Astrocyte (in vitro differentiated cells and primary cell): ENCODE measurements at regions not wholly inside any gene's neighbourhood (a gene's known extent, or its start where the extent isn't known, plus 50 kb on each side); places are given as distances from the start of the nearest gene placed in this dataset.

Source experiments
- DNase-seq: peaks from one replicate; pipeline ENCODE4 v3.0.0-alpha.2; 2010; ENCODE audit warnings: low read depth
- FAIRE-seq: peaks from 2 replicates; lab custom pipeline; 2011; peaks lifted over from hg19 to GRCh38; lab: Jason Lieb, UNC
- H2AFZ ChIP-seq: 2 replicates; pipeline ENCODE4 v1.6.0; 2012; ENCODE audit warnings: low read depth, low read length, inconsistent platforms
- H3K27ac ChIP-seq: 2 replicates; pipeline ENCODE4 v1.5.1; 2011; ENCODE audit warnings: low read depth, low read length, inconsistent platforms
- H3K27me3 ChIP-seq: 2 replicates; pipeline ENCODE4 v1.6.0; 2011; ENCODE audit warnings: low read length, inconsistent platforms; ENCODE audit not compliant: insufficient read depth
- H3K36me3 ChIP-seq: 2 replicates; pipeline ENCODE4 v1.5.1; 2011; ENCODE audit warnings: low read length, inconsistent platforms; ENCODE audit not compliant: insufficient read depth
- H3K4me1 ChIP-seq: 2 replicates; pipeline ENCODE4 v1.5.1; 2011; ENCODE audit warnings: low read length, inconsistent platforms; ENCODE audit not compliant: insufficient read depth
- H3K4me2 ChIP-seq: 2 replicates; pipeline ENCODE4 v1.6.0; 2012; ENCODE audit warnings: low read length, inconsistent platforms
- H3K4me3 ChIP-seq: 2 replicates; pipeline ENCODE4 v1.5.1; 2011; ENCODE audit warnings: low read depth, mild to moderate bottlenecking, low read length, inconsistent platforms; ENCODE audit not compliant: insufficient read depth
- H3K79me2 ChIP-seq: 2 replicates; pipeline ENCODE4 v1.6.0; 2012; ENCODE audit warnings: mild to moderate bottlenecking, low read length, inconsistent platforms; ENCODE audit not compliant: insufficient read depth
- H3K9ac ChIP-seq: 2 replicates; pipeline ENCODE4 v1.6.0; 2012; ENCODE audit warnings: mild to moderate bottlenecking, low read length, inconsistent platforms
- H3K9me3 ChIP-seq: 2 replicates; pipeline ENCODE4 v1.5.1; 2012; ENCODE audit warnings: low read depth, mild to moderate bottlenecking, low read length, inconsistent platforms; ENCODE audit not compliant: insufficient read depth
- H4K20me1 ChIP-seq: 2 replicates; pipeline ENCODE4 v1.6.0; 2012; ENCODE audit warnings: low read length, inconsistent platforms; ENCODE audit not compliant: insufficient read depth
- H3K27ac Mint-ChIP-seq: one replicate; pipeline ENCODE4 v1.8.0; 2021; ENCODE audit warnings: mild to moderate bottlenecking, mixed read lengths; ENCODE audit not compliant: unreplicated experiment
- H3K27me3 Mint-ChIP-seq: one replicate; pipeline ENCODE4 v1.8.0; 2021; ENCODE audit warnings: low read depth, mixed read lengths; ENCODE audit not compliant: unreplicated experiment
- H3K36me3 Mint-ChIP-seq: one replicate; pipeline ENCODE4 v1.8.0; 2021; ENCODE audit warnings: low read depth, mixed read lengths; ENCODE audit not compliant: unreplicated experiment
- H3K4me1 Mint-ChIP-seq: one replicate; pipeline ENCODE4 v1.8.0; 2021; ENCODE audit warnings: low read depth, mixed read lengths; ENCODE audit not compliant: unreplicated experiment
- H3K4me3 Mint-ChIP-seq: one replicate; pipeline ENCODE4 v1.8.0; 2021; ENCODE audit warnings: mild to moderate bottlenecking, moderate library complexity, mixed read lengths; ENCODE audit not compliant: unreplicated experiment
- H3K9me3 Mint-ChIP-seq: one replicate; pipeline ENCODE4 v1.8.0; 2021; ENCODE audit warnings: mild to moderate bottlenecking, mixed read lengths; ENCODE audit not compliant: unreplicated experiment
- EZH2 ChIP-seq: IDR thresholded peaks from 2 replicates; pipeline ENCODE4 v1.6.1; 2012; ENCODE audit warnings: mild to moderate bottlenecking, low read length, inconsistent platforms; ENCODE audit not compliant: insufficient read depth
- TF ChIP-seq, protein P1 (sequence below): IDR thresholded peaks from 2 replicates; pipeline ENCODE4 v1.5.1; 2011; ENCODE audit warnings: low read depth, mild to moderate bottlenecking, inconsistent platforms, low read length, moderate library complexity; ENCODE audit not compliant: insufficient read depth

DNA sequence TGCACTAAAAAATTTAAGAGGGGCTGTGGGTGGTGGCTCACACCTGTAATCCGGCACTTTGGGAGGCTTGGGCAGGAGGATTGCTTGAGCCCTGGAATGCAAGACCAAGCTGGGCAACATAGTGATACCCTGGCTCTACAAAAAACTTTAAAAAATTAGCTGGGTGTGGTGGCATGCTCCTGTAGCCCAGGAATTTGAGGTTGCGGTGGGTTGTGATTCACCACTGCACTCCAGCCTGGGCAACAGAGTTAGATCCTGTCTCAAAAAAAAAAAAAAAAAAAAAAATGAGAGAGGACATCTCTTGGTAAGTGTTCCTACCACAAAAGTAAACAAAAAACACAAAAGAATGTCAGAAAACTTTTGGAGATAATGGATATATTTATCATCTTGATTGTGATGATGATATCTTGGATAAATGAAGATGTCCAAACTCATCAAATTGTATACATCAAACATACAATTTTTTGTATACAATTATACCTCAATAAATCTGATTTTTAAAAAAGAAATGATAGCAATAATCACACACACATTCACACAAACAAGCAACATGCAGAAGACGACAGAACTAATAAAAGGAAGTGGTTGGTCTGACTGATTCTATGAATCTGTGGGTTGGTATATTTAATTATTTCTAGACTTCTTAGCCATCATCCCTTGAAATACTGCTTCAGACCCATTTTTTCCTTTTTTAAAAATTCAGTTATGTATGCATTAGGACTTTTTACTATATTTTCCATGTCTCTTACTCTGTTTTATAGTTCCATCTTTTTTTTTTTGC lies 465.9 kb downstream of the PLA2G4A start:
- no peak overlapping the region for H3K4me2 ChIP-seq
- H3K79me2 ChIP-seq = no peaks in the 10 kb centered on the region
- H3K27ac Mint-ChIP-seq = no peak overlapping the region
- H4K20me1 ChIP-seq = no peaks in the 10 kb centered on the region
- no peaks in the 10 kb centered on the region for H3K4me1 ChIP-seq
- H2AFZ ChIP-seq = no peak overlapping the region
- TF ChIP-seq, protein P1, sequence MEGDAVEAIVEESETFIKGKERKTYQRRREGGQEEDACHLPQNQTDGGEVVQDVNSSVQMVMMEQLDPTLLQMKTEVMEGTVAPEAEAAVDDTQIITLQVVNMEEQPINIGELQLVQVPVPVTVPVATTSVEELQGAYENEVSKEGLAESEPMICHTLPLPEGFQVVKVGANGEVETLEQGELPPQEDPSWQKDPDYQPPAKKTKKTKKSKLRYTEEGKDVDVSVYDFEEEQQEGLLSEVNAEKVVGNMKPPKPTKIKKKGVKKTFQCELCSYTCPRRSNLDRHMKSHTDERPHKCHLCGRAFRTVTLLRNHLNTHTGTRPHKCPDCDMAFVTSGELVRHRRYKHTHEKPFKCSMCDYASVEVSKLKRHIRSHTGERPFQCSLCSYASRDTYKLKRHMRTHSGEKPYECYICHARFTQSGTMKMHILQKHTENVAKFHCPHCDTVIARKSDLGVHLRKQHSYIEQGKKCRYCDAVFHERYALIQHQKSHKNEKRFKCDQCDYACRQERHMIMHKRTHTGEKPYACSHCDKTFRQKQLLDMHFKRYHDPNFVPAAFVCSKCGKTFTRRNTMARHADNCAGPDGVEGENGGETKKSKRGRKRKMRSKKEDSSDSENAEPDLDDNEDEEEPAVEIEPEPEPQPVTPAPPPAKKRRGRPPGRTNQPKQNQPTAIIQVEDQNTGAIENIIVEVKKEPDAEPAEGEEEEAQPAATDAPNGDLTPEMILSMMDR = no peak
- no peak for TF ChIP-seq EZH2
- no peaks in the 10 kb centered on the region for H3K9me3 ChIP-seq
- no peak overlapping the region for H3K4me3 ChIP-seq
- no peaks in the 10 kb centered on the region for H3K36me3 ChIP-seq
- H3K4me1 Mint-ChIP-seq = no peaks in the 10 kb centered on the region
- no peaks in the 10 kb centered on the region for H3K27me3 Mint-ChIP-seq
- no peaks in the 10 kb centered on the region for H3K9me3 Mint-ChIP-seq
- H3K36me3 Mint-ChIP-seq = no peaks in the 10 kb centered on the region
- FAIRE-seq = no peak
- H3K27ac ChIP-seq = no peak overlapping the region
- no peak overlapping the region for H3K4me3 Mint-ChIP-seq
- H3K9ac ChIP-seq = no peak overlapping the region
- no peaks in the 10 kb centered on the region for H3K27me3 ChIP-seq
- no peak for DNase-seq

DNA sequence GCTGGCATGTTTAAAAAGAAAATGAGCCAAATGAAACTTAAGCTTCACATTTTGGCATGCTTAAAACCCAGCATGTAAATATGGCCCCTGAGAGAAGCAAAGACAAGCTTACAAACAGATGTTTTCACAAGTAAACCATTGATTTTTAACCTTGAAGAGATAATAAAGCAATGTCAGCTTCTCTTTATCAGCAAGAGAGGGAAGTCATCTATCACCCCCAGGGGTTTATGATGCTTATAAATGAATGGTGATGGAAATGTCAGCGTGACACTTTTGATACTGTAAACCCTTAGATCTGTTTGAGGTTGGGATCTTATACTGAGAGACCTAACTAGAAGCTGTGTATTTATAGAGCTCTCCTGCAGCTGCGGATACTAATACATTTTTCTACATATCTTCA lies 471.3 kb downstream of the PLA2G4A start:
- no peak overlapping the region for H2AFZ ChIP-seq
- no peak for DNase-seq
- H3K9me3 Mint-ChIP-seq = no peaks in the 10 kb centered on the region

More for the DNA sequence above, 471.3 kb downstream of the PLA2G4A start:
- no peak overlapping the region for H3K27ac ChIP-seq
- H3K4me3 Mint-ChIP-seq = no peak overlapping the region
- H3K27ac Mint-ChIP-seq = no peak overlapping the region
- H3K4me3 ChIP-seq = no peak overlapping the region
- H3K27me3 Mint-ChIP-seq = no peaks in the 10 kb centered on the region
- H3K9ac ChIP-seq = no peak overlapping the region
- H3K79me2 ChIP-seq = no peaks in the 10 kb centered on the region
- no peaks in the 10 kb centered on the region for H3K4me1 ChIP-seq
- H3K4me2 ChIP-seq = no peak overlapping the region
- no peaks in the 10 kb centered on the region for H3K27me3 ChIP-seq
- no peak for FAIRE-seq
- no peaks in the 10 kb centered on the region for H3K4me1 Mint-ChIP-seq
- H3K9me3 ChIP-seq = no peaks in the 10 kb centered on the region
- no peaks in the 10 kb centered on the region for H3K36me3 Mint-ChIP-seq
- no peak for TF ChIP-seq EZH2
- TF ChIP-seq, protein P1 = no peak
- no peaks in the 10 kb centered on the region for H3K36me3 ChIP-seq
- H4K20me1 ChIP-seq = no peaks in the 10 kb centered on the region
